VCaP (cell line): ENCODE measurements at regions not wholly inside any gene's neighbourhood (a gene's known extent, or its start where the extent isn't known, plus 50 kb on each side); places are given as distances from the start of the nearest gene placed in this dataset.
"Not testable (repeated sequence)": the region's sequence is repeated elsewhere in the genome, so short reads cannot be mapped to it uniquely, and the experiment has no call there.

ENCODE experiments used
- H3K27ac ChIP-seq: fragments of 450-650 bp; 2 replicates; pipeline ENCODE4 v1.5.1; 2017
- TF ChIP-seq, protein P1 (sequence below): fragments of 450-650 bp; conservative IDR thresholded peaks from 2 replicates; pipeline ENCODE4 v1.5.1; 2017; ENCODE audit warnings: mild to moderate bottlenecking, moderate library complexity

- TF ChIP-seq, protein P1, sequence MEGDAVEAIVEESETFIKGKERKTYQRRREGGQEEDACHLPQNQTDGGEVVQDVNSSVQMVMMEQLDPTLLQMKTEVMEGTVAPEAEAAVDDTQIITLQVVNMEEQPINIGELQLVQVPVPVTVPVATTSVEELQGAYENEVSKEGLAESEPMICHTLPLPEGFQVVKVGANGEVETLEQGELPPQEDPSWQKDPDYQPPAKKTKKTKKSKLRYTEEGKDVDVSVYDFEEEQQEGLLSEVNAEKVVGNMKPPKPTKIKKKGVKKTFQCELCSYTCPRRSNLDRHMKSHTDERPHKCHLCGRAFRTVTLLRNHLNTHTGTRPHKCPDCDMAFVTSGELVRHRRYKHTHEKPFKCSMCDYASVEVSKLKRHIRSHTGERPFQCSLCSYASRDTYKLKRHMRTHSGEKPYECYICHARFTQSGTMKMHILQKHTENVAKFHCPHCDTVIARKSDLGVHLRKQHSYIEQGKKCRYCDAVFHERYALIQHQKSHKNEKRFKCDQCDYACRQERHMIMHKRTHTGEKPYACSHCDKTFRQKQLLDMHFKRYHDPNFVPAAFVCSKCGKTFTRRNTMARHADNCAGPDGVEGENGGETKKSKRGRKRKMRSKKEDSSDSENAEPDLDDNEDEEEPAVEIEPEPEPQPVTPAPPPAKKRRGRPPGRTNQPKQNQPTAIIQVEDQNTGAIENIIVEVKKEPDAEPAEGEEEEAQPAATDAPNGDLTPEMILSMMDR: no peak
- no peak overlapping the region for H3K27ac ChIP-seq
These were observed 130.3 kb downstream of the ADCYAP1 start for GRCh38 chr18:1034971-1035370.

DNA sequence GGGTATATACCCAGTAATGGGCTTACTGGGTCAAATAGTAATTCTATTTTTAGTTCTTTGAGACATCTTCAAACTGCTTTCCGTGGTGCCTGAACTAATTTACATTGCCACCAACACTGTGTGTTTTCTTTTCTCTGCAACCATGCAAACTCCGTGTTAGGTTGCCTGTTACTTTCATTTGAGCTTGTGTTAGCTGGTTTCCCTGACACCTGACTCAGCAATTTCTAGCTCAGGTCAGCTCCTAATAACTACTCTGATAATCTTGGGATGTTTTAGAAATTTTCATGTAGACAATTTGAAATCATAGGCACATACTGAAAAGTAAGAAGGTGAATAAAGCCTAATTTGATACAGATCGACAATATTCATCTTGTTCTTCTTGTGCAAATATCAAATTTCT lies 132.3 kb downstream of the ADCYAP1 start:
- TF ChIP-seq, protein P1: no peak
- no peak overlapping the region for H3K27ac ChIP-seq

DNA sequence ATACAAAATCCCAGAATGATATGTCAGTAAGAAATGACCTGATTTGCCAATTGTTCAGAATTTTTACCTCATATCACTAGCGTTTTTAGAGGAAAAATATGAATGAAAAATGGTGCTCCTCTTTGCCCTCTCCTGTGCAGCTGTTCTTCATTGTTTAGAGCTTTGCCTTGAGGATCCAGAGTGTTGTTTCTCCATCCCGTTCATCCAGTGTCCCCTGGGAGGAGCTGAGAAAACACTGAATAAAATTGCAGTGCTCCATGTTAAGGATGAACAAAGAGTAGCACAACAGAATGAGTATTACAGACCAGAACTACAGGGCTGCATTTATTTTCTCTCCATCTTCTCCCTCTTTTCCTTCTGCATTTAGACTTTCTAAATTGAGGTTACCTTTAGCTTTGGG lies 133.1 kb downstream of the ADCYAP1 start:
- no peak overlapping the region for H3K27ac ChIP-seq
- TF ChIP-seq, protein P1: no peak

GRCh38 chr18:1039421-1039820 lies 134.8 kb downstream of the ADCYAP1 start:
- TF ChIP-seq, protein P1: no peak
- H3K27ac ChIP-seq: no peak overlapping the region

DNA sequence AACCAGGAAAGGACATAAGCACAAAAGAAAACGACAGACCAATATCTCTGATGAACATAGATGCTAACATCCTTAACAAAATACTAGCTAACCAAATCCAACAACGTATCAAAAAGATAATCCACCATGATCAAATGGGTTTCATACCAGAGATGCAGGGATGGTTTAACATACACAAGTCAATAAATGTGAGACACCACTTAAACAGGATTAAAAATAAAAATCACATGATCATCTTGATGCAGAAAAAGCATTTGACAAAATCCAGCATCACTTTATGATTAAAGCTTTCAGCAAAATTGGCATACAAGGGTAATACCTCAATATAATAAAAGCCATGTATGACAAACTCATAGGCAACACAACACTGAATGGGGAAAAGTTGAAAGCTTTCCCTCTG lies 138.4 kb downstream of the ADCYAP1 start:
- not testable (repeated sequence) for H3K27ac ChIP-seq

GRCh38 chr18:1045658-1046057 lies 141.0 kb downstream of the ADCYAP1 start:
- no peak overlapping the region for H3K27ac ChIP-seq
- TF ChIP-seq, protein P1: no peak

GRCh38 chr18:1047406-1047805 lies 142.7 kb downstream of the ADCYAP1 start:
- TF ChIP-seq, protein P1: no peak
- no peak overlapping the region for H3K27ac ChIP-seq

DNA sequence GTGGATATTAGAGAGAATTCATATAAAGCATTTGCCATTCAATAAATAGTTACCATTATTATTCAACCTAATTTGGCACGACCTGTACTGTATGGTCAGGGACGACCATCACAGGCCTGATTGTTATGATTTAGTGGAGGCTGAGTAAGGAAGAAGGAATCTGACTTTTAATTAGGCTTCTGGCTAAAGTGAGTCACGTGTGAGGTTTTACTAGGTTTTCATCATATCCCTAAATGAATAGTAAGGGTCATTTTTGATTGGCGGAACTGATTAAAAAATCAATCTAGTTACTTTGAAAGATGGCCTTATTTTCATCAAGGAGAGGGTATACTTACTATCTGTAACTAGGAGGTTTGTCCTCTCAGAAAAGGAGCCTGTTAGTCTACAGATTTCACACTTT lies 143.4 kb downstream of the ADCYAP1 start:
- TF ChIP-seq, protein P1: no peak
- H3K27ac ChIP-seq: no peak overlapping the region
